GM12872 (cell line): ENCODE measurements at regions not wholly inside any gene's neighbourhood (a gene's known extent, or its start where the extent isn't known, plus 50 kb on each side); places are given as distances from the start of the nearest gene placed in this dataset.

Experiments
- TF ChIP-seq, protein P1 (sequence below): IDR thresholded peaks from 3 replicates; pipeline ENCODE4 v1.5.1; 2011; ENCODE audit warnings: low read depth, mild to moderate bottlenecking, low read length, moderate library complexity; ENCODE audit not compliant: insufficient read depth

GRCh38 chr13:79932556-79932955 is 408.4 kb downstream of the SPRY2 start:
- TF ChIP-seq, protein P1, sequence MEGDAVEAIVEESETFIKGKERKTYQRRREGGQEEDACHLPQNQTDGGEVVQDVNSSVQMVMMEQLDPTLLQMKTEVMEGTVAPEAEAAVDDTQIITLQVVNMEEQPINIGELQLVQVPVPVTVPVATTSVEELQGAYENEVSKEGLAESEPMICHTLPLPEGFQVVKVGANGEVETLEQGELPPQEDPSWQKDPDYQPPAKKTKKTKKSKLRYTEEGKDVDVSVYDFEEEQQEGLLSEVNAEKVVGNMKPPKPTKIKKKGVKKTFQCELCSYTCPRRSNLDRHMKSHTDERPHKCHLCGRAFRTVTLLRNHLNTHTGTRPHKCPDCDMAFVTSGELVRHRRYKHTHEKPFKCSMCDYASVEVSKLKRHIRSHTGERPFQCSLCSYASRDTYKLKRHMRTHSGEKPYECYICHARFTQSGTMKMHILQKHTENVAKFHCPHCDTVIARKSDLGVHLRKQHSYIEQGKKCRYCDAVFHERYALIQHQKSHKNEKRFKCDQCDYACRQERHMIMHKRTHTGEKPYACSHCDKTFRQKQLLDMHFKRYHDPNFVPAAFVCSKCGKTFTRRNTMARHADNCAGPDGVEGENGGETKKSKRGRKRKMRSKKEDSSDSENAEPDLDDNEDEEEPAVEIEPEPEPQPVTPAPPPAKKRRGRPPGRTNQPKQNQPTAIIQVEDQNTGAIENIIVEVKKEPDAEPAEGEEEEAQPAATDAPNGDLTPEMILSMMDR, result no peak

- TF ChIP-seq, protein P1, result no peak
Measured at GRCh38 chr13:79919091-79919490, 421.8 kb downstream of the SPRY2 start.

GRCh38 chr13:79918620-79919019 is 422.3 kb downstream of the SPRY2 start:
- TF ChIP-seq, protein P1, result no peak

DNA sequence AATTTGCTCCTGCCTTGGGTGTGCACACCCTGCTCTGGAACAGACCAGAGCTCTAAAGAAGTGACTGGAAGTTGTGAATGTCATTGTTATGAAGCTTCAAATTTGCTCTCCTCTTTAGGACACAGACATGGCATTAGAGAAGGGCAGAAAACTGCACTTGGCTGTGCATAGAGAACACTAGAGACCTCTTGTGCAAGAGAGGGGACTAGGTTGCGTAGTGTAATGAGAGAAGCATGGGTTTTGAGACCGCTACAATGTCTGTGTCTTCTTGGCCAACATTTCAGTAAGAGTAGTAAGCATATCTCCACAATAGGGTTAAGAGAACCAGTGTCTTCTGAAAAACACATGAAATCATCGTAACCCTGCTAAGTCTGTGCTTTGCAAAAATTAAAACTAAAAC is 423.3 kb downstream of the SPRY2 start:
- TF ChIP-seq, protein P1, result no peak

GRCh38 chr13:79915114-79915811 is 425.7 kb downstream of the SPRY2 start:
- TF ChIP-seq, protein P1, result no peak

- TF ChIP-seq, protein P1, result no peak
Measured at GRCh38 chr13:79913141-79913827, 427.6 kb downstream of the SPRY2 start.

DNA sequence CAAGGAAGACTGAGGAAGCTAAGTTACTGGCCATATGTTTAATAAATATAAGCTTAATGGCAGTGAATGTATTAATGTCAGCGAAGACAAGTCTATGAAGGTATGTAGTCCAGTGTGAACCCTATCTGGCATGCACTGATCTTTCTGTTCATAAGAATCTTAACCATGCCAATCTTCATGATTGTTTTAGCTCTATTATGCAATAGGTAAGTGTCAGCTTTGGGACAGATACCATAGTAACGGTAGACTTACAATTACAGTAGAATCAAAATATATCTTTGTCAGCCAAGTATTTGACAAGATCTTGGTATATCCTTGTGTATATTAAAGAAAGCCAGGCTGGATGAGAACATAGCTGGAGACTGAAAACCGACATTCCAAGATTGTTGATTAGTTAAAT is 428.5 kb downstream of the SPRY2 start:
- TF ChIP-seq, protein P1, result no peak
